IMR-90 (cell line): ENCODE measurements at regions not wholly inside any gene's neighbourhood (a gene's known extent, or its start where the extent isn't known, plus 50 kb on each side); places are given as distances from the start of the nearest gene placed in this dataset.

ENCODE experiments used
- ATAC-seq: fragments of 200-7000 bp; cut with Tn5 transposase; 2 replicates; pipeline ENCODE4 v1.9.1; 2020; ENCODE audit warnings: low read depth, mild to moderate bottlenecking, moderate library complexity
- BruUV-seq: library from RNA; stranded (reverse); fragments of 400-500 nt; replicated peaks from 2 replicates; lab custom pipeline; 2021; lab: Mats Ljungman, UMichigan
- CTCF ChIA-PET: fragments of 300-600 bp; formaldehyde crosslinking; extraction: SDS; loops from one replicate; lab custom pipeline; 2021; ENCODE audit warnings: antibody characterized with exemption; lab: Yijun Ruan, JAX
- POLR2A ChIA-PET: fragments of 300-600 bp; sonication (Branson Sonifier 250); formaldehyde crosslinking; loops from one replicate; lab custom pipeline; 2022; ENCODE audit warnings: antibody characterized with exemption; ENCODE audit not compliant: unreplicated experiment; lab: Charles Lee
- DNase-seq: peaks from one replicate; pipeline ENCODE4 v3.0.0; 2013
- H2AFZ ChIP-seq: replicated peaks from 2 replicates; pipeline ENCODE3; 2013; ENCODE audit warnings: low read length, mild to moderate bottlenecking; ENCODE audit not compliant: poor library complexity
- H2AK5ac ChIP-seq: 2 replicates; pipeline ENCODE4 v1.6.1; 2013; ENCODE audit warnings: low read depth, low read length, inconsistent platforms
- H2AK9ac ChIP-seq: replicated peaks from 2 replicates; pipeline ENCODE3; 2013; ENCODE audit warnings: mild to moderate bottlenecking, low read depth, low read length, moderate library complexity; ENCODE audit not compliant: poor library complexity
- H2BK120ac ChIP-seq: 2 replicates; pipeline ENCODE4 v1.6.1; 2013; ENCODE audit warnings: low read depth, low read length, inconsistent platforms
- H2BK15ac ChIP-seq: 3 replicates; pipeline ENCODE4 v1.6.1; 2013; ENCODE audit warnings: low read depth, low read length, inconsistent platforms
- H2BK20ac ChIP-seq: 2 replicates; pipeline ENCODE4 v1.6.1; 2013; ENCODE audit warnings: low read depth, mild to moderate bottlenecking, inconsistent platforms, low read length, moderate library complexity
- H2BK5ac ChIP-seq: 2 replicates; pipeline ENCODE4 v1.6.1; 2013; ENCODE audit warnings: mild to moderate bottlenecking, low read depth, low read length, inconsistent platforms; ENCODE audit not compliant: poor library complexity, severe bottlenecking
- H3K14ac ChIP-seq: replicated peaks from 2 replicates; pipeline ENCODE4 v1.6.1; 2013; ENCODE audit warnings: low read depth, low read length, inconsistent platforms
- H3K18ac ChIP-seq: 2 replicates; pipeline ENCODE4 v1.6.1; 2013; ENCODE audit warnings: low read depth, low read length, control low read depth
- H3K23ac ChIP-seq: 2 replicates; pipeline ENCODE4 v1.6.1; 2013; ENCODE audit warnings: low read depth, low read length, inconsistent platforms
- H3K27ac ChIP-seq: 2 replicates; pipeline ENCODE4 v1.5.1; 2013; ENCODE audit warnings: mild to moderate bottlenecking, control low read depth, low read length; ENCODE audit not compliant: insufficient read depth
- H3K27me3 ChIP-seq: 2 replicates; pipeline ENCODE4 v1.6.1; 2013; ENCODE audit warnings: low read length; ENCODE audit not compliant: control insufficient read depth, insufficient read depth
- H3K36me3 ChIP-seq: 2 replicates; pipeline ENCODE4 v1.6.1; 2013; ENCODE audit warnings: low read length, mixed read lengths; ENCODE audit not compliant: control insufficient read depth, insufficient read depth
- H3K4ac ChIP-seq: 2 replicates; pipeline ENCODE4 v1.6.1; 2013; ENCODE audit warnings: low read depth, low read length, inconsistent platforms
- H3K4me1 ChIP-seq: 2 replicates; pipeline ENCODE4 v1.6.1; 2013; ENCODE audit warnings: low read length, mixed read lengths; ENCODE audit not compliant: control insufficient read depth, insufficient read depth
- H3K4me2 ChIP-seq: 2 replicates; pipeline ENCODE4 v1.6.1; 2013; ENCODE audit warnings: low read depth, mild to moderate bottlenecking, control low read depth, low read length, moderate library complexity
- H3K4me3 ChIP-seq: 2 replicates; pipeline ENCODE4 v1.5.1; 2013; ENCODE audit warnings: low read depth, mild to moderate bottlenecking, control low read depth, low read length, moderate library complexity; ENCODE audit not compliant: insufficient read depth
- H3K56ac ChIP-seq: 2 replicates; pipeline ENCODE4 v1.6.1; 2013; ENCODE audit warnings: low read length, inconsistent platforms; ENCODE audit not compliant: insufficient read depth; ENCODE audit errors: extremely low read depth
- H3K79me1 ChIP-seq, 2 experiments: 2 replicates each; pipeline ENCODE4 v1.6.1; 2013; ENCODE audit warnings: low read length in 2 of 2, inconsistent platforms in 1 of 2, low read depth in 1 of 2
- H3K9ac ChIP-seq: 2 replicates; pipeline ENCODE4 v1.6.1; 2013; ENCODE audit warnings: low read depth, low read length, control low read depth
- H3K9me1 ChIP-seq: 2 replicates; pipeline ENCODE4 v1.6.1; 2013; ENCODE audit warnings: low read length, inconsistent platforms; ENCODE audit not compliant: insufficient read depth
- H3K9me3 ChIP-seq: 2 replicates; pipeline ENCODE4 v1.6.1; 2013; ENCODE audit warnings: low read length; ENCODE audit not compliant: control insufficient read depth, insufficient read depth
- H4K20me1 ChIP-seq: 2 replicates; pipeline ENCODE4 v1.6.1; 2013; ENCODE audit warnings: low read length, inconsistent platforms; ENCODE audit not compliant: insufficient read depth
- H4K5ac ChIP-seq: 2 replicates; pipeline ENCODE4 v1.6.1; 2013; ENCODE audit warnings: mild to moderate bottlenecking, low read depth, low read length, control low read depth
- H4K8ac ChIP-seq, 2 experiments: 2 replicates each; pipeline ENCODE4 v1.6.1; 2013; ENCODE audit warnings: low read depth in 2 of 2, low read length in 2 of 2, control low read depth in 1 of 2, inconsistent platforms in 1 of 2
- H4K91ac ChIP-seq: 2 replicates; pipeline ENCODE4 v1.6.1; 2013; ENCODE audit warnings: low read depth, low read length, inconsistent platforms; ENCODE audit not compliant: insufficient read depth
- BHLHE40 ChIP-seq: fragments of 150-350 bp; IDR thresholded peaks from 2 replicates; pipeline ENCODE4 v1.6.1; 2016; ENCODE audit warnings: mild to moderate bottlenecking, low read depth, low read length
- CEBPB ChIP-seq: IDR thresholded peaks from 2 replicates; pipeline ENCODE4 v1.6.1; 2012; ENCODE audit warnings: low read depth, low read length, improper control_type of control experiment
- CTCF ChIP-seq: conservative IDR thresholded peaks from 2 replicates; pipeline ENCODE4 v1.5.1; 2012; ENCODE audit warnings: mild to moderate bottlenecking, low read depth, low read length, improper control_type of control experiment
- FOS ChIP-seq: fragments of 150-350 bp; IDR thresholded peaks from 2 replicates; pipeline ENCODE4 v1.6.1; 2016; ENCODE audit warnings: low read depth, low read length
- MAFK ChIP-seq: IDR thresholded peaks from 2 replicates; pipeline ENCODE4 v1.6.1; 2012; ENCODE audit warnings: low read depth, low read length, improper control_type of control experiment
- RAD21 ChIP-seq: IDR thresholded peaks from 2 replicates; pipeline ENCODE4 v1.6.1; 2012; ENCODE audit warnings: low read length, improper control_type of control experiment
- RCOR1 ChIP-seq: IDR thresholded peaks from 2 replicates; pipeline ENCODE4 v1.6.1; 2012; ENCODE audit warnings: mild to moderate bottlenecking, low read length, improper control_type of control experiment; ENCODE audit not compliant: insufficient replicate concordance
- RFX5 ChIP-seq: IDR thresholded peaks from 2 replicates; pipeline ENCODE4 v1.8.0; 2012; ENCODE audit warnings: low read depth, mild to moderate bottlenecking, low read length, moderate library complexity
- USF2 ChIP-seq: fragments of 150-350 bp; IDR thresholded peaks from 2 replicates; pipeline ENCODE4 v1.6.1; 2017; ENCODE audit warnings: mild to moderate bottlenecking, antibody characterized with exemption, low read length, low read depth
- WGBS, 2 experiments: methylation state at CpG; one replicate each; pipeline versions ENCODE4 v1.1.5 to v1.1.7; 2013; ENCODE audit warnings: missing lambda C conversion rate in 2 of 2; ENCODE audit not compliant: insufficient read length in 1 of 2; ENCODE audit errors: extremely low coverage in 2 of 2; 5-methylcytosine and 5-hydroxymethylcytosine counted together
- dilution Hi-C: fragments of 300-500 bp; cut with HindIII; formaldehyde crosslinking; loops from one replicate; pipeline ENCODE4 v1.14.3; 2018; ENCODE audit warnings: low sequenced_read_pairs; ENCODE audit not compliant: unreplicated experiment
- in situ Hi-C: fragments of 300-500 bp; cut with MboI; formaldehyde crosslinking; loops from 3 replicates; pipeline ENCODE4 v1.14.3; 2019; ENCODE audit warnings: low sequenced_read_pairs, inconsistent platforms, mixed read lengths
- intact Hi-C: fragments of 100-400 bp; cut with micrococcal nuclease; formaldehyde crosslinking; loops from 2 replicates; pipeline ENCODE4 v1.10.0; 2022

- H3K18ac ChIP-seq, result no peak overlapping the region
- H3K23ac ChIP-seq, result no peak overlapping the region
- POLR2A ChIA-PET, result no interaction called here
- no peak overlapping the region for H2AFZ ChIP-seq
- DNase-seq (no peak), ATAC-seq (no peak)
- no peak overlapping the region for H3K27ac ChIP-seq
- no peaks in the 10 kb centered on the region for H3K36me3 ChIP-seq
- H2AK9ac ChIP-seq, result no peak overlapping the region
- no peak overlapping the region for H2BK20ac ChIP-seq
- H3K9ac ChIP-seq, result no peak overlapping the region
- H2BK120ac ChIP-seq, result no peak overlapping the region
- BruUV-seq, result no TSS peak
- H3K4me3 ChIP-seq, result no peak overlapping the region
- TF ChIP-seq CTCF (no peak), MAFK (no peak), USF2 (no peak), RAD21 (no peak), BHLHE40 (no peak), FOS (no peak), RCOR1 (no peak), CEBPB (no peak), RFX5 (no peak)
- H2BK15ac ChIP-seq, result no peak overlapping the region
- peaks cover 29% of the 10 kb centered on the region for H3K9me3 ChIP-seq
- in situ Hi-C loops, result no loop called here
- no peak overlapping the region for H4K91ac ChIP-seq
- H2AK5ac ChIP-seq, result no peak overlapping the region
- intact Hi-C loops, result no loop called here
- no peak overlapping the region for H4K5ac ChIP-seq
- no CpG with 5 or more reads among the region's 3 CpGs for WGBS, 2 experiments
- H3K27me3 ChIP-seq, result no peaks in the 10 kb centered on the region
- H3K4me2 ChIP-seq, result no peak overlapping the region
- H3K79me1 ChIP-seq, result no peaks in the 10 kb centered on the region
- no peaks in the 10 kb centered on the region for H3K4me1 ChIP-seq
- no peak overlapping the region for H2BK5ac ChIP-seq
- H3K9me1 ChIP-seq, result no peaks in the 10 kb centered on the region
- H4K8ac ChIP-seq, result no peak overlapping the region
- CTCF ChIA-PET, result no interaction called here
- H3K56ac ChIP-seq, result no peak overlapping the region
- no peaks in the 10 kb centered on the region for H4K20me1 ChIP-seq
- dilution Hi-C loops, result no loop called here
- no peak overlapping the region for H3K4ac ChIP-seq
- no peak overlapping the region for H3K14ac ChIP-seq
Observed at GRCh38 chr16:9536905-9537304, 445.5 kb downstream of the HAPSTR1 start.
